ENCODE measurements at regions not wholly inside any gene's neighbourhood (a gene's known extent, or its start where the extent isn't known, plus 50 kb on each side); places are given as distances from the start of the nearest gene placed in this dataset.

DNA sequence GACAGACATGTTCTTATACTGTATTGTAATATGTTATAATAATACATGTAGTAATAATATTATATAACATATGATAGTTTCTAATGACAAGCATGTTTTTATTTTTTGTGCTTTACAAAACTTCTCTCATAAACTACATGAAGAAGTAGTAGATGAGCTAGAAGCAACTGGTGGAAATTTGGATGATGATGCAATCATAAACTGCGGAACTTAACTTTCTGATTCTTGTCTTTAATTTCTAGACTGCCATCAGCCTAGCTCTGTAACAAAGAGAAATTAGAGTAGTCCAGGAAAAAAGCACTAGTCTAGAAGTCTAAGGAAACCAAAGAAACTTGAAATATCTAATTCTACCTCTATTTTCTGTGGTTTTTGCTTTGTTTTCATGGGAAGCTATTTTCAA is 71.0 kb upstream of the SPATS2L start:
- DNase-seq (ENCODE audit: low read depth in 2 of 2), result no peak
- no peak overlapping the region for H3K4me2 ChIP-seq (ENCODE audit: extremely low read depth, insufficient read depth, low read length)
- no peaks in the 10 kb centered on the region for H3K9me3 ChIP-seq (ENCODE audit: control insufficient read depth, insufficient read depth, low read depth, low read length)
- no peaks in the 10 kb centered on the region for H3K4me1 ChIP-seq (ENCODE audit: control insufficient read depth, extremely low read depth, insufficient read depth, low read length)
- no peaks in the 10 kb centered on the region for H4K20me1 ChIP-seq (ENCODE audit: control insufficient read depth, extremely low read depth, insufficient read depth, low read length)
- no peaks in the 10 kb centered on the region for H3K27me3 ChIP-seq (ENCODE audit: control insufficient read depth, insufficient read depth, low read length)
- H3K79me2 ChIP-seq (ENCODE audit: control insufficient read depth, insufficient read depth, low read length), result no peaks in the 10 kb centered on the region
- H3K9ac ChIP-seq (ENCODE audit: insufficient read depth, low read length), result no peak overlapping the region
- TF ChIP-seq EZH2 (IDR thresholded peaks at IDR 0.05; ENCODE audit: low read length, missing control alignments), result no peak
- TF ChIP-seq, protein P1, sequence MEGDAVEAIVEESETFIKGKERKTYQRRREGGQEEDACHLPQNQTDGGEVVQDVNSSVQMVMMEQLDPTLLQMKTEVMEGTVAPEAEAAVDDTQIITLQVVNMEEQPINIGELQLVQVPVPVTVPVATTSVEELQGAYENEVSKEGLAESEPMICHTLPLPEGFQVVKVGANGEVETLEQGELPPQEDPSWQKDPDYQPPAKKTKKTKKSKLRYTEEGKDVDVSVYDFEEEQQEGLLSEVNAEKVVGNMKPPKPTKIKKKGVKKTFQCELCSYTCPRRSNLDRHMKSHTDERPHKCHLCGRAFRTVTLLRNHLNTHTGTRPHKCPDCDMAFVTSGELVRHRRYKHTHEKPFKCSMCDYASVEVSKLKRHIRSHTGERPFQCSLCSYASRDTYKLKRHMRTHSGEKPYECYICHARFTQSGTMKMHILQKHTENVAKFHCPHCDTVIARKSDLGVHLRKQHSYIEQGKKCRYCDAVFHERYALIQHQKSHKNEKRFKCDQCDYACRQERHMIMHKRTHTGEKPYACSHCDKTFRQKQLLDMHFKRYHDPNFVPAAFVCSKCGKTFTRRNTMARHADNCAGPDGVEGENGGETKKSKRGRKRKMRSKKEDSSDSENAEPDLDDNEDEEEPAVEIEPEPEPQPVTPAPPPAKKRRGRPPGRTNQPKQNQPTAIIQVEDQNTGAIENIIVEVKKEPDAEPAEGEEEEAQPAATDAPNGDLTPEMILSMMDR (conservative IDR thresholded peaks at IDR 0.05 in 1 of 2, IDR thresholded peaks at IDR 0.05 in 1 of 2; ENCODE audit: low read depth in 1 of 2, low read length in 2 of 2), result no peak
- no peaks in the 10 kb centered on the region for H3K36me3 ChIP-seq (ENCODE audit: control insufficient read depth, insufficient read depth, low read length)
- H3K4me3 ChIP-seq (replicated peaks in 1 of 4; ENCODE audit: control extremely low read depth in 1 of 4, insufficient read depth in 1 of 4, low read depth in 3 of 4, low read length in 4 of 4), result no peak overlapping the region
- H2AFZ ChIP-seq (ENCODE audit: low read length), result no peak overlapping the region
- no peak overlapping the region for H3K27ac ChIP-seq (ENCODE audit: insufficient read depth, low read length)

DNA sequence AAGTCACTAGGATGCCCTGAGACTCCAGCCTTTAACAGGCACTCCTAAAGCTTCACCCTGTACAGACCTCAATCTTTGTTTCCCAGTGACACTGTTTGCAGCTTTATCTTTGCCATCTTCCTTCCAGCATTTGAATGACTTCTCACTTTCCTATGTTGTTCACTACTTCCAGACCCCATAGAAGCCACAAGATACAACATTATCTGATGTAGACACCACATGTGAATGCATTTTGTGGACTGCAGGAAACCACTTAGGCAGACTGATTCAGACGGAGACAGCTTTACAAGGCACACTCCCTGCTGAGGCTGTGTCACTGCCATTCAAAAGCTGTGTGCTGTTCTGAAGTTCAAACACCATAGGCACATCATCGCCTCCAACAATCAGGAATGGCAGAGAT is 67.3 kb upstream of the SPATS2L start:
- Histone ChIP-seq H3K79me2 (ENCODE audit: control insufficient read depth, insufficient read depth, low read length) (no peaks in the 10 kb centered on the region), H3K27ac (ENCODE audit: insufficient read depth, low read length) (no peak overlapping the region), H2AFZ (ENCODE audit: low read length) (no peak overlapping the region), H3K4me2 (ENCODE audit: extremely low read depth, insufficient read depth, low read length) (no peak overlapping the region), H3K4me3 (replicated peaks in 1 of 4; ENCODE audit: control extremely low read depth in 1 of 4, insufficient read depth in 1 of 4, low read depth in 3 of 4, low read length in 4 of 4) (no peak overlapping the region), H3K9me3 (ENCODE audit: control insufficient read depth, insufficient read depth, low read depth, low read length) (no peaks in the 10 kb centered on the region), H4K20me1 (ENCODE audit: control insufficient read depth, extremely low read depth, insufficient read depth, low read length) (no peaks in the 10 kb centered on the region), H3K9ac (ENCODE audit: insufficient read depth, low read length) (no peak overlapping the region), H3K36me3 (ENCODE audit: control insufficient read depth, insufficient read depth, low read length) (no peaks in the 10 kb centered on the region), H3K27me3 (ENCODE audit: control insufficient read depth, insufficient read depth, low read length) (no peaks in the 10 kb centered on the region), H3K4me1 (ENCODE audit: control insufficient read depth, extremely low read depth, insufficient read depth, low read length) (no peaks in the 10 kb centered on the region)
- peak in 1 of 2 donors; percentile 62 for DNase-seq (ENCODE audit: low read depth in 2 of 2)
- no peak for TF ChIP-seq EZH2 (IDR thresholded peaks at IDR 0.05; ENCODE audit: low read length, missing control alignments)
- TF ChIP-seq, protein P1 (conservative IDR thresholded peaks at IDR 0.05 in 1 of 2, IDR thresholded peaks at IDR 0.05 in 1 of 2; ENCODE audit: low read depth in 1 of 2, low read length in 2 of 2), result no peak

DNA sequence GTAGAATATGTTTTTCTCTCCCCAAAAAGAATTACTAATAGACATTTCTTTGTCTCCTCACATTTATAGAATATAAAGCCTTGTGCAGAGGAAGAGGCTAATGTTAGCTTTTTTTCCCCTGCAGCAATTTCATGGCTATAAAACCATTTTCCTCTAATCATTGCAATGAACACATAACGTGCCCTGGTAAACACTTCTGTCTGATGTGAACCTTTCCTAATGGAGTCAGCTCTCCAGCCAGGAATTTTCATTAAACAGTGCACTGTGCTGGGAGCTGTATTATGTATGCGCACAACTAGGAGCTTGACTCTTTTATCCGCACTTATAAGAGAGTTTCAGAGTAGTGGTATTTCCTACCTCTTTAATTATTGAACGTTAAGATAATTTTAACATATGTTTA is 63.9 kb upstream of the SPATS2L start:
- no peaks in the 10 kb centered on the region for H3K27me3 ChIP-seq (ENCODE audit: control insufficient read depth, insufficient read depth, low read length)
- H3K79me2 ChIP-seq (ENCODE audit: control insufficient read depth, insufficient read depth, low read length), result no peaks in the 10 kb centered on the region
- no peak overlapping the region for H3K27ac ChIP-seq (ENCODE audit: insufficient read depth, low read length)
- TF ChIP-seq EZH2 (IDR thresholded peaks at IDR 0.05; ENCODE audit: low read length, missing control alignments), result no peak
- TF ChIP-seq, protein P1 (conservative IDR thresholded peaks at IDR 0.05 in 1 of 2, IDR thresholded peaks at IDR 0.05 in 1 of 2; ENCODE audit: low read depth in 1 of 2, low read length in 2 of 2), result no peak
- no peaks in the 10 kb centered on the region for H3K4me1 ChIP-seq (ENCODE audit: control insufficient read depth, extremely low read depth, insufficient read depth, low read length)
- no peaks in the 10 kb centered on the region for H3K36me3 ChIP-seq (ENCODE audit: control insufficient read depth, insufficient read depth, low read length)
- DNase-seq (ENCODE audit: low read depth in 2 of 2), result no peak
- H3K4me3 ChIP-seq (replicated peaks in 1 of 4; ENCODE audit: control extremely low read depth in 1 of 4, insufficient read depth in 1 of 4, low read depth in 3 of 4, low read length in 4 of 4), result no peak overlapping the region
- H2AFZ ChIP-seq (ENCODE audit: low read length), result no peak overlapping the region
- H3K9me3 ChIP-seq (ENCODE audit: control insufficient read depth, insufficient read depth, low read depth, low read length), result no peaks in the 10 kb centered on the region
- H3K9ac ChIP-seq (ENCODE audit: insufficient read depth, low read length), result no peak overlapping the region
- H3K4me2 ChIP-seq (ENCODE audit: extremely low read depth, insufficient read depth, low read length), result no peak overlapping the region
- H4K20me1 ChIP-seq (ENCODE audit: control insufficient read depth, extremely low read depth, insufficient read depth, low read length), result no peaks in the 10 kb centered on the region

All from fibroblast of lung (primary cell).